Tibial nerve (tissue), 4 donors: ENCODE measurements at regions not wholly inside any gene's neighbourhood (a gene's known extent, or its start where the extent isn't known, plus 50 kb on each side); places are given as distances from the start of the nearest gene placed in this dataset.

Experiments
- CTCF ChIP-seq, 5 experiments: fragments of 200-600 bp in 3 of 5; fragments of 450-650 bp in 2 of 5; sonication (generic) in 3 of 5; IDR thresholded peaks; one replicate each; pipeline ENCODE4 v1.5.1; 2016 to 2019; ENCODE audit warnings: antibody characterized with exemption in 5 of 5, mild to moderate bottlenecking in 3 of 5, moderate library complexity in 2 of 5
- EP300 ChIP-seq, 2 donors: sonication (generic); formaldehyde crosslinking; IDR thresholded peaks; one replicate each; pipeline ENCODE4 v1.6.1; 2017; ENCODE audit warnings: antibody characterized with exemption in 2 of 2, mild to moderate bottlenecking in 1 of 2
- POLR2A ChIP-seq, 2 donors: fragments of 450-650 bp; IDR thresholded peaks; one replicate each; pipeline ENCODE4 v1.6.1; 2017; ENCODE audit warnings: antibody characterized with exemption in 2 of 2, mild to moderate bottlenecking in 2 of 2, moderate library complexity in 2 of 2

GRCh38 chr5:28214292-28214691 lies 1175.9 kb upstream of the CDH9 start:
- TF ChIP-seq POLR2A (IDR thresholded peaks at IDR 0.05): no peak
- TF ChIP-seq CTCF (IDR thresholded peaks at IDR 0.05): no peak
- no peak for TF ChIP-seq EP300 (IDR thresholded peaks at IDR 0.05)
